ENCODE measurements at regions not wholly inside any gene's neighbourhood (a gene's known extent, or its start where the extent isn't known, plus 50 kb on each side); places are given as distances from the start of the nearest gene placed in this dataset.
A peak's percentile ranks its signal among the peaks of the same experiment; 100 is the strongest.
"Not testable (repeated sequence)": the region's sequence is repeated elsewhere in the genome, so short reads cannot be mapped to it uniquely, and the experiment has no call there.

- peak in 1 of 2 donors; percentile 23 for ATAC-seq (ENCODE audit: low read depth in 2 of 2)
- not testable (repeated sequence) for H3K27ac Mint-ChIP-seq, H3K4me1 Mint-ChIP-seq
These were observed 135.2 kb downstream of the FAM72B start for GRCh38 chr1:121048769-121049443.

DNA sequence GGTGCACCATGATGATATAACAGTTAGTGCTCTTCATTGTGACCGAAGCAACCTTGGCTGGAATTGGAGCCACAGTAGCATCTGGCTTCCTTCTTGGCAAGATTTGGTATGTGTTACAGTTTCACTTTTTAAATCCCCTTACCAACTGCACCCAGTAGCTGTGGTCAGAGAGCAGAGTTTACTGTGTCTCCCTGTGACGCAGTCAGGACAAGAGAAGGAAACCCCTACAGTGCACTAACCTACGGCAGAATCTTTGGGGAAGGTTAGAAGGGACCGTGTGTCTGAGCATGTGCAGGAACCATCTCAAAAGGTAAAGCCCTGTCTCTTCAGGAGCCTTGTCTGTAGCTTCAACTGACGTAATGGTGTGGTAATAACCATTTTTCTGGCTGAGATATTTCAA is 134.0 kb downstream of the FAM72B start:
- H3K4me1 Mint-ChIP-seq, DNase-seq, H3K4me3 Mint-ChIP-seq, H3K36me3 Mint-ChIP-seq, H3K27ac Mint-ChIP-seq, H3K9me3 Mint-ChIP-seq: not testable (repeated sequence)
- H3K27me3 Mint-ChIP-seq: peaks cover 9 to 12% (median 12%) of the 10 kb centered on the region in 3 donors
- peak in 1 of 2 donors; percentile 43 for ATAC-seq (ENCODE audit: low read depth in 2 of 2)

More at GRCh38 chr1:121048769-121049443, 135.2 kb downstream of the FAM72B start:
- Mint-ChIP-seq H3K4me3 (peak overlapping the region in 5 of 8 donors; percentile 24 to 72 (median 50)), H3K27me3 (peaks cover 9 to 12% (median 12%) of the 10 kb centered on the region in 3 donors)
- H3K9me3 Mint-ChIP-seq, DNase-seq, H3K36me3 Mint-ChIP-seq: not testable (repeated sequence)

- not testable (repeated sequence) for ATAC-seq (ENCODE audit: low read depth in 2 of 2); H3K27ac Mint-ChIP-seq; H3K4me1 Mint-ChIP-seq; H3K9me3 Mint-ChIP-seq; DNase-seq; H3K36me3 Mint-ChIP-seq
- Mint-ChIP-seq H3K27me3 (peaks cover 9 to 17% (median 15%) of the 10 kb centered on the region in 3 donors), H3K4me3 (peak overlapping the region in 3 of 8 donors; percentile 41 to 58 (median 46))
These were observed 132.9 kb downstream of the FAM72B start for GRCh38 chr1:121051161-121051790.

DNA sequence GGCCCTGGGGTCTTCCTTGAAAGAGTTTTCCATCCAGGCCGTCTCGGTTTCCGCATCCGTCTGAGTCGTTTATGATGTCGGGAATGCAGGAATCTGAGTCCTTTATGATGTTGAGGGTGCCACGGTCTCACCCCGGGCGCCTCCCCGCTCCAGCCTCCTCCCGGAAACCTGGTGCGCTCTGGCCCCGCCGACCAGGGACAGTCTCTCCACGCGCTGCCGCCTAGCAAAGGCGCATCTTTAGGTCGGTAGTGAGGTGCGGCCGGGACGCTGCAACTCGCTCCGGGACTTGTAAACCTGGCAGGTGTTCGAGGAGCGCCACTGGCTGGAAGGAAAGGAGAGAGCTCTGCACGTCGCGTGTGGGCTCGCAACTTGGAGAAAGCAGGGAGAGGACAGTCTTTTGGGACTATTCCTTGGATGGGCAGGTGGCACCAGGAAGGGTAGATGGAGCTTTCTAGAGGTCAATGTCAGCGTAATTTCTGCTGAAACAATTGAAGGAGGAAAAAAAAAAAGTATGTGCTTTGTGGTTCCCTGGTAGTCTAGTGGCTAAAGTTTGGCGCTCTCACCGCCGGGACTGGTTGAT is 132.0 kb downstream of the FAM72B start:
- H3K9me3 Mint-ChIP-seq, H3K4me1 Mint-ChIP-seq, DNase-seq, H3K36me3 Mint-ChIP-seq: not testable (repeated sequence)
- ATAC-seq (ENCODE audit: low read depth in 2 of 2): peak in 1 of 2 donors; percentile 30
- Mint-ChIP-seq H3K4me3 (peak overlapping the region in 1 of 8 donors; percentile 28), H3K27me3 (peaks cover 9 to 17% (median 15%) of the 10 kb centered on the region in 3 donors), H3K27ac (peak overlapping the region in 1 of 6 donors; percentile 30)

GRCh38 chr1:121054928-121055327 is 129.2 kb downstream of the FAM72B start:
- not testable (repeated sequence) for H3K9me3 Mint-ChIP-seq; DNase-seq; H3K4me1 Mint-ChIP-seq; H3K4me3 Mint-ChIP-seq; H3K27ac Mint-ChIP-seq; H3K36me3 Mint-ChIP-seq; ATAC-seq (ENCODE audit: low read depth in 2 of 2)
- peaks cover 9 to 17% (median 15%) of the 10 kb centered on the region in 3 donors for H3K27me3 Mint-ChIP-seq

GRCh38 chr1:121066925-121067324 is 117.2 kb downstream of the FAM72B start:
- not testable (repeated sequence) for H3K27me3 Mint-ChIP-seq; H3K4me1 Mint-ChIP-seq; ATAC-seq (ENCODE audit: low read depth in 2 of 2); DNase-seq; H3K36me3 Mint-ChIP-seq; H3K27ac Mint-ChIP-seq; H3K9me3 Mint-ChIP-seq; H3K4me3 Mint-ChIP-seq

DNA sequence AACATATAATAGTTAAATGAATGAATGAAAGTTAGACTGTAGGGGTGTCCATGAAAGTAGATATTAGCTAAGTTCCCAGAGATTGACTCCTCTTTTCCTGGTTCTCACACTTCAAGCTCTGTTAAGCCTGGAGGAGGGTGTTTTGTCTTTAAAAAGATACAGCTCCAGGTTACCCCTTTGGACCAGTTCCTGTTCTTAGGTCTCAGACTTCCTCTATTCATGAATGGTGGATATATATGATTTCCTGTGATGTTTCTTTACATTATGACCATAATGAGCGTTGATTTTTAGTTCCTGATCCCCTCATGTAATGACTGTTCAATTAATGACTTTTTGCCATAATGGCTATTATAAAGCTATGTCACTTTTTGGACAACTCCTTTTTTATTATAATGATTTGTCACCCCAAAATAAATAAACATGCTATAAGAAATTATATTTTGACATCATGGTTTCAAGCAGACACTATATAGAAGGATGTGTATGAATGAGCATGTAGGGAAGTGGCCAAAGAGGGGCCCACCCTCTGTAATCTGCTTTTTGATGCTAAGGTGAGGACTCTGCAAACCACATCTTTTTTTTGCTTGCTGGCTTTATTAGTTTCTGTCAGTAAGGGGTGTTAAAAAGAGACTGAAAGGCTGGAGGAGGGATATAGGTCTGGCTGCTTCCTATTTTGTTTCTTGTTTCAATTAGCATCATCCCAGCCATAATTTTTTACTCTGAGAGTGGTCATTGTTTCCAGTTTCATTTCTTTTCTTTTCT is 115.2 kb downstream of the FAM72B start:
- not testable (repeated sequence) for H3K4me1 Mint-ChIP-seq, DNase-seq

GRCh38 chr1:121073852-121074251 is 110.3 kb downstream of the FAM72B start:
- DNase-seq, H3K27me3 Mint-ChIP-seq, H3K27ac Mint-ChIP-seq, H3K9me3 Mint-ChIP-seq, H3K4me1 Mint-ChIP-seq, H3K36me3 Mint-ChIP-seq, H3K4me3 Mint-ChIP-seq: not testable (repeated sequence)
- ATAC-seq (ENCODE audit: low read depth in 2 of 2): peak in 1 of 2 donors; percentile 21

More for the DNA sequence above, 115.2 kb downstream of the FAM72B start:
- H3K9me3 Mint-ChIP-seq, H3K36me3 Mint-ChIP-seq, H3K27me3 Mint-ChIP-seq, H3K4me3 Mint-ChIP-seq, H3K27ac Mint-ChIP-seq: not testable (repeated sequence)
- peak; percentile 35 to 66 for ATAC-seq (ENCODE audit: low read depth in 2 of 2)

DNA sequence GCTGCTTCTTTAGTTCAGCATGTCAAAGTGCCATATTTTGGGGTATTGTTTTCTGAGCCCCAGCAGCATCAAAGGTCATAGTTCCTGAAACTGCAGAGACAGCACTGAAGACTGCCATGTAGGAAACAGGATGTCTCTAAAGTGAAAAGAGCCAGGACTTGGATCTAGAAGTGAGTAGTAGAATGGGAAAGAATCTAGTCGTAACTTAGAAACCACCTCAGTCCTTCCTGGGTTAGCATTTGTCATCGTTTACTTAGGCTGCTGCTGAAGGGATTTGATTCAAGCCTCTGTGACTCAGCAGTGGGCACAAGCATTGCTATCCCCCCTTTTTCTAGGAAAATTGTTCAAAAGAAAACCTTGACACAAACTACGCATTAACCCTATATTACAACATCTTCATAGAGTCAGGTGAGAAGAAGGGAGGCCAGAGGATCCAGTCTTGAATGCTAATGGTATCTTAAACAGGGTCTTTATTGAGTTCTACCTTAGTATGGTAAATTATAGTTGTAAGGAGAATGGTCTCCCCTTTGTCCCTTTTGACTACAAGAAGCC is 108.8 kb downstream of the FAM72B start:
- not testable (repeated sequence) for H3K9me3 Mint-ChIP-seq; H3K36me3 Mint-ChIP-seq; H3K27ac Mint-ChIP-seq; H3K4me1 Mint-ChIP-seq; ATAC-seq (ENCODE audit: low read depth in 2 of 2); H3K27me3 Mint-ChIP-seq; DNase-seq; H3K4me3 Mint-ChIP-seq

DNA sequence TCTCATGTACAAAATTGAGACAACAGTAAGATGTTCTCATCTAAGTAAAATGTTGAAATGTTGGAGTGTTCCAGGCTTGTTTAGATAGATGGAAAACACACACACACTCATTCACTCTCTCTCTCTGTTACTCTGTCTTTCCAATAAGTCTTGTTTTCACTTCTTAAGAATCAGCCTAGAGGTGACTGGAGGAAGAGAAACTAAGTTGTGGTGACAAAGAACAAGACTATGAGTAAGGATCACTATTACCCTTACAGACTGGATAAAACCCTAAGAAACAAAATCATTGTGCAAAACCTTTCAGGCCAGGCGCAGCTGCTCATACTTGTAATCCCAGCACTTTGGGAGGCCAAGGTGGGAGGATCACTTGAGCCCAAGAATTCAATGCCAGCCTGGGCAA is 107.5 kb downstream of the FAM72B start:
- not testable (repeated sequence) for H3K4me1 Mint-ChIP-seq, H3K36me3 Mint-ChIP-seq, DNase-seq, H3K27ac Mint-ChIP-seq, H3K9me3 Mint-ChIP-seq, H3K4me3 Mint-ChIP-seq
- peaks cover 0 to 14% (median 10%) of the 10 kb centered on the region in 3 donors for H3K27me3 Mint-ChIP-seq
- ATAC-seq (ENCODE audit: low read depth in 2 of 2): peak in 1 of 2 donors; percentile 30

- DNase-seq; H3K4me1 Mint-ChIP-seq; H3K36me3 Mint-ChIP-seq; H3K4me3 Mint-ChIP-seq; H3K27ac Mint-ChIP-seq; H3K9me3 Mint-ChIP-seq; ATAC-seq (ENCODE audit: low read depth in 2 of 2): not testable (repeated sequence)
- H3K27me3 Mint-ChIP-seq: peaks cover 0 to 19% (median 10%) of the 10 kb centered on the region in 3 donors
These were observed 104.5 kb downstream of the FAM72B start for GRCh38 chr1:121079655-121080054.

GRCh38 chr1:121080197-121080903 is 103.8 kb downstream of the FAM72B start:
- H3K27ac Mint-ChIP-seq, H3K4me1 Mint-ChIP-seq, DNase-seq, H3K9me3 Mint-ChIP-seq, H3K36me3 Mint-ChIP-seq: not testable (repeated sequence)
- peak in 1 of 2 donors; percentile 7 for ATAC-seq (ENCODE audit: low read depth in 2 of 2)
- peak overlapping the region in 3 of 8 donors; percentile 21 to 45 (median 44) for H3K4me3 Mint-ChIP-seq
- peaks cover 0 to 19% (median 14%) of the 10 kb centered on the region in 3 donors for H3K27me3 Mint-ChIP-seq

- H3K4me1 Mint-ChIP-seq, H3K27ac Mint-ChIP-seq, DNase-seq, H3K9me3 Mint-ChIP-seq, H3K36me3 Mint-ChIP-seq: not testable (repeated sequence)
- ATAC-seq (ENCODE audit: low read depth in 2 of 2): peak in 1 of 2 donors; percentile 16
- Mint-ChIP-seq H3K27me3 (peaks cover 0 to 19% (median 14%) of the 10 kb centered on the region in 3 donors), H3K4me3 (peak overlapping the region in 3 of 8 donors; percentile 21 to 45 (median 44))
These were observed 103.3 kb downstream of the FAM72B start for GRCh38 chr1:121080904-121081264.

Data from naive B cell (primary cell).